Coronary artery (tissue), 2 donors: ENCODE measurements at regions not wholly inside any gene's neighbourhood (a gene's known extent, or its start where the extent isn't known, plus 50 kb on each side); places are given as distances from the start of the nearest gene placed in this dataset.

Experiments used
- DNase-seq: peaks from one replicate; pipeline ENCODE4 v3.0.0-alpha.2; 2017; ENCODE audit warnings: low spot score
- H3K27ac ChIP-seq, 2 donors: fragments of 200-600 bp; sonication (generic); one replicate each; pipeline ENCODE4 v1.5.1; 2016 to 2019
- H3K4me3 ChIP-seq: fragments of 200-600 bp; sonication (generic); 2 replicates; pipeline ENCODE4 v1.5.1; 2016; ENCODE audit warnings: mild to moderate bottlenecking, moderate library complexity
- CTCF ChIP-seq: fragments of 200-600 bp; sonication (generic); IDR thresholded peaks from one replicate; pipeline ENCODE4 v1.5.1; 2019; ENCODE audit warnings: antibody characterized with exemption

DNA sequence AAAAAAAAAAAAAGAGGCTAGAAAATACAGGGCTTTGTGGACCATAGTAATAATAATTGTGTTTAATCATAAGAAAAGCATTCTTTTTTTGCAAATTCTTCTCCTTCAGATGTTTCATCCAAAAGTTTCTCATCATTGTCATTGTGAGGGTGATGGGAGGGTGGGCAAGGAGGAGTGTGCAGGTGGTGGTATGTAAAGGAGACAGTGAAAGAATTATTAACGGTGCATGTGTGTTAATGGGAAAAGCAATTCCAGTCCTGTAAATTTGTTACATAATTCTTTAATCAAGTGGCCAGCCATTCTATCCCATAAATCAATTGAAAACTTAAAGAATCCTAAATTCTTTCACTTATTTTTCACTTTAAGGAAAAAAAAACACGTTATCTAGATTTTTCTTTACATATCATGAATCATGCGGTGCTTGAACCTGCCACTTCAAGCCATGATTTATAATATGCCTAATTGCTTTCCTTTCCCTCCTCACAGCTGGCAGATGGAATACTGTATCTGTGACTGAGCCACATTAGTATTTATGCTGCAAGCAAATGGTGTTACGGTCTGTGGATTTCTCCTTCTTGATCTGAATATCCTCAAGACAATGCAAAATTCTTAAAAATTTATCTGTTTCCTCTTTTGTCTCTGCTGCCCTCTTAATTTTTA lies 318.5 kb downstream of the JRKL start:
- DNase-seq: no peak
- Histone ChIP-seq H3K4me3 (no peak overlapping the region), H3K27ac (no peak overlapping the region)
- TF ChIP-seq CTCF: no peak

DNA sequence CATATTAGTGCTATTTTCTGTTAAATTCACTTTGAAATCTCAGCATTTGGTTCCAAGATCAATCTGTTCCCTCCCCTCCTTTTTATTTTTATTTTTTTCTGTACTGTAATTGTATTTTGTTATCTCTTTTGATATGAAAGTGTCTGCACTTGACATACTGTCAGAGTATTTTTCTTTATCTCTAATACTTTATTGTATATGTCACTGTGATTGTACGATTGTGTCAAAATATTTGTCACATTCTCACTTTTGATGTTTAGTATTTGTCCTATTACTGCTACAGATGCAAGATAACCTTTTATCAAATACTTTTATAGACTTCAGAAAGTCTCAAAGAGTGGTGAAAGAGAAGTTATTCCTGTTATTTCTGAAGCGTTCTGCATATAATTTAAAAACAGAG lies 323.5 kb downstream of the JRKL start:
- Histone ChIP-seq H3K4me3 (no peak overlapping the region), H3K27ac (no peak overlapping the region)
- TF ChIP-seq CTCF: no peak
- DNase-seq: no peak

DNA sequence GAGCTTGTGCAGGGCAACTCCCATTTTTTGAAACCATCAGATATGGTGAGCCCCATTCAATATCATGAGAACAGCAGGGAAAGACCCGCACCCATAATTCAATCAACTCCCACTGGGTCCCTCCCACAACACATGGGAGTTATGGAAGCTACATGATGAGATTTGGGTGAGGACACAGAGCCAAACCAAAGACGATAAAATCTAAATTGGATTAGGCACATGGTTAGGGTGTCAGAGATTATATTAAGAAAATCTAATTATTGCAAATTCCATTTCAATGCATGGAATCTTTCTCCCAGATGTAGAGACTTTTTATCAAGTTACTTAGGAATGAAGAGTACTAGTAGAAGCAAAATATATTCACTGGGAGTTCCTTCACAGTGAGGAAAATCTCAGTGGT lies 324.9 kb downstream of the JRKL start:
- no peak for DNase-seq
- no peak for TF ChIP-seq CTCF
- no peak overlapping the region for H3K4me3 ChIP-seq
- H3K27ac ChIP-seq: no peak overlapping the region

DNA sequence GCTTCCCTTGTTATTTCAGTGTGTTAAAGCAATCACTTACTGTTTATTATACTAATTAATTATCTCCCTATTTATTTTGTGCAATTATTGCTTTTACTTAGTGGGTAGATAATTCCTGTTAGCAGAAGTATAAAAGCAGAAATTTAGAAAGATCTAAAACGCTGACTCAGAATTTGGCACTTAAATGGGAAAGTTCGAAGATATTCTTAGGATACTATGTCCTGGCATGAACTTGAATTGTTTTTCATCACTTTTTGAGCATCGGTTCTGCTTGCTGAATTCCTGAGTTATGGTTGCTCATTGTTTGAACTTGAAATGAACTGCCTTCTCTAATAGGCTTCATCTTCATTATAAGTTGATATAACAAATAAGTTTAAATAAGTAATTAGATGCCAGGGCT lies 325.4 kb downstream of the JRKL start:
- Histone ChIP-seq H3K4me3 (no peak overlapping the region), H3K27ac (no peak overlapping the region)
- TF ChIP-seq CTCF: no peak
- no peak for DNase-seq

DNA sequence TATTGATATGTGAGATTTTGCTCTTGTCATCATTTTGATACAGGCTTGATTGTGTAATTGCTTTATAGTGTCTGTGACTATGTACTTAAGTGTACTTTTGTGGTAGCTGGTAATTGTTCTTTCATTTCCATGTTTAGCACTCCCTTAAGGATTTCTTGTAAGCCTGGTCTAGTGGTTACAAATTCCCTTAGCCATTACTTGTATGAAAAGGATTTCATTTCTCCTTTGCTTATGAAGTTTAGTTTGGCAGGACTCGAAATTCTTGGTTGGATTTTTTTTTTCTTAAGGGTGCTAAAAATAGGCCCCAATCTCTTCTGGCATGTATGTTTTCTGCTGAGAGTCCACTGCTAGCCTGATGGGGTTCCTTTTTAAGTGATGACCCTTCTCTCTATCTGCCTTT lies 346.8 kb downstream of the JRKL start:
- DNase-seq: no peak
- Histone ChIP-seq H3K27ac (no peak overlapping the region), H3K4me3 (no peak overlapping the region)
- no peak for TF ChIP-seq CTCF

- TF ChIP-seq CTCF: no peak
- DNase-seq: no peak
- Histone ChIP-seq H3K27ac (no peak overlapping the region), H3K4me3 (no peak overlapping the region)
Measured at GRCh38 chr11:96738311-96738710, 348.5 kb downstream of the JRKL start.

DNA sequence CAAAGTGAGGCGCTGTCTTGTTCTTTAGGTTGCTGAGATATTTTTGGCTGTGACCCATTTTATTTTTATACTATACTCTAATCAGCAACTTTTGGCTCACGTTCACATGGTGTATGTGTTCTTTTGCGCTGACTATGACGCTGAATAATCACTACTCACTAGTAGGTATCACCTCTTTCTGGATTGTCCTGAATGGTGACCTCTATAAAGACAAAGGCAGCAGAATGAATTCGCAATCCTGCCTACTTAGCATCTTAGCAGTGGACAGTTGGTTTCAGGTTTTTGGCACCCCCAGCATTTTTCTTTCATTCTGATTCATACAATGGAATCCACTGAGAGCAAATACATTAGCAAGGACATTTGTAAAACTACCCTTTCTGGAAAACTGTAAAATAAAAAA lies 351.3 kb downstream of the JRKL start:
- DNase-seq: no peak
- no peak for TF ChIP-seq CTCF

More for the DNA sequence above, 351.3 kb downstream of the JRKL start:
- no peak overlapping the region for H3K4me3 ChIP-seq
- no peak overlapping the region for H3K27ac ChIP-seq
